Natural killer cell (primary cell): ENCODE measurements at regions not wholly inside any gene's neighbourhood (a gene's known extent, or its start where the extent isn't known, plus 50 kb on each side); places are given as distances from the start of the nearest gene placed in this dataset.
A peak's percentile ranks its signal among the peaks of the same experiment; 100 is the strongest.

Experiments
- ATAC-seq, 3 donors: fragments of 150-1000 bp in 2 of 3; fragments of 200-7000 bp in 1 of 3; cut with Tn5 transposase; 1 replicate in 1 of 3; 2 replicates in 2 of 3; pipeline ENCODE4 v1.10.0; 2021; ENCODE audit warnings: mild to moderate bottlenecking in 2 of 3, moderate library complexity in 2 of 3
- DNase-seq, 2 donors: peaks; one replicate each; pipeline versions ENCODE4 v3.0.0 to v3.0.0-alpha.2; 2013 to 2021; ENCODE audit warnings: mixed read lengths in 1 of 2
- H3K27ac ChIP-seq: one replicate; pipeline ENCODE4 v1.5.1; 2013; ENCODE audit warnings: mild to moderate bottlenecking, low read length
- H3K27me3 ChIP-seq: one replicate; pipeline ENCODE4 v1.6.1; 2013; ENCODE audit warnings: low read length; ENCODE audit not compliant: control insufficient read depth, insufficient read depth
- H3K36me3 ChIP-seq: one replicate; pipeline ENCODE4 v1.6.1; 2013; ENCODE audit warnings: low read length; ENCODE audit not compliant: control insufficient read depth, insufficient read depth
- H3K4me1 ChIP-seq: one replicate; pipeline ENCODE4 v1.6.1; 2013; ENCODE audit warnings: low read length; ENCODE audit not compliant: control insufficient read depth, insufficient read depth
- H3K4me3 ChIP-seq: one replicate; pipeline ENCODE4 v1.5.1; 2013; ENCODE audit warnings: low read length
- H3K9me3 ChIP-seq: one replicate; pipeline ENCODE4 v1.6.1; 2013; ENCODE audit warnings: low read length; ENCODE audit not compliant: control insufficient read depth, insufficient read depth
- H3K27ac Mint-ChIP-seq, 2 donors: one replicate each; pipeline ENCODE4 v1.8.0; 2022; ENCODE audit warnings: mild to moderate bottlenecking in 2 of 2, mixed read lengths in 2 of 2, moderate library complexity in 1 of 2
- H3K27me3 Mint-ChIP-seq, 2 donors: one replicate each; pipeline ENCODE4 v1.8.0; 2022; ENCODE audit warnings: low read depth in 2 of 2, mixed read lengths in 2 of 2
- H3K36me3 Mint-ChIP-seq: one replicate; pipeline ENCODE4 v1.8.0; 2022; ENCODE audit warnings: mixed read lengths
- H3K4me1 Mint-ChIP-seq, 2 donors: one replicate each; pipeline ENCODE4 v1.8.0; 2022; ENCODE audit warnings: mixed read lengths in 2 of 2
- H3K4me3 Mint-ChIP-seq: one replicate; pipeline ENCODE4 v1.8.0; 2022; ENCODE audit warnings: mild to moderate bottlenecking, moderate library complexity, mixed read lengths
- H3K9me3 Mint-ChIP-seq, 2 donors: one replicate each; pipeline ENCODE4 v1.8.0; 2022; ENCODE audit warnings: mixed read lengths in 2 of 2
- CTCF ChIP-seq: fragments of 200-600 bp; IDR thresholded peaks from one replicate; pipeline ENCODE4 v1.8.0; 2022; ENCODE audit warnings: antibody characterized with exemption
- WGBS: methylation state at CpG from one replicate; pipeline ENCODE4 v1.1.7; 2013; ENCODE audit warnings: missing lambda C conversion rate; ENCODE audit not compliant: insufficient coverage; 5-methylcytosine and 5-hydroxymethylcytosine counted together
- intact Hi-C: fragments of 100-400 bp; cut with micrococcal nuclease; formaldehyde crosslinking; loops from one replicate; pipeline ENCODE4 v1.14.2; 2022

DNA sequence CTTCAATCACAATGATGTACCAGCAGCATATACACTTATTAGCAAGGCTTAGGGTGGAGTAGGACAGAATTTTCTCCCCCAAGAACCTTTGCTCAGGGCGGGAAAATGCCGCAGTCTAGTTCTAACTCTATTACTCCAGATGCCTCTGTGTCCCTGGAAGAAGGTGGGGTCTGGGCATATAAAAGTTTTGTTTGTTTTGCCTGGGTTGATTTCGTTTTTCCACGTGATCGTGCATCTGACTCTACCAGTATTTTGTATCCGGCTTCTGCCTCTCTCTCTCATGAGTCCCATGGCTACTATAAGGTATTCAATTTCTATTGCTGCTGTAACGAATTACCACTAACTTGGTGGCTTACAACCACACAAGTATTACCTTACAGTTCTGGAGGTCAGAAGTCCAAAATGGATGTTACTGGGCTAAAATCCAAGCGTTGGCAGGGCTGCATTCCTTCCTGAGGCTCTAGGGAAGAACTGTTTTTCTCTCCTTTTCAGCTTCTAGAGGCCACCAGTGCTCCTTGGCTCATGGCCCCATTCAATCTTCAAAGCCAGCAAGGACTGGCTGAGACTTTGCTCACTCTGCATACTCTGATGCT is 181.2 kb upstream of the PRSS58 start:
- no peak for DNase-seq
- TF ChIP-seq CTCF, result no peak
- H3K9me3 ChIP-seq, result no peaks in the 10 kb centered on the region
- peaks cover 0 to 3% of the 10 kb centered on the region in 2 donors for H3K27me3 Mint-ChIP-seq
- no peaks in the 10 kb centered on the region for H3K36me3 Mint-ChIP-seq
- ATAC-seq, result no peak
- no peaks in the 10 kb centered on the region for H3K27me3 ChIP-seq
- peaks cover 13% of the 10 kb centered on the region for H3K4me1 ChIP-seq
- H3K27ac Mint-ChIP-seq, result no peak overlapping the region
- 77% methylated on average over 6 of the region's 8 CpGs for WGBS
- H3K4me3 ChIP-seq, result no peak overlapping the region
- no peaks in the 10 kb centered on the region for H3K36me3 ChIP-seq
- no peak overlapping the region for H3K4me3 Mint-ChIP-seq
- intact Hi-C loops, result no loop called here
- no peaks in the 10 kb centered on the region for H3K9me3 Mint-ChIP-seq
- H3K27ac ChIP-seq, result no peak overlapping the region
- H3K4me1 Mint-ChIP-seq, result peaks cover 9 to 33% of the 10 kb centered on the region in 2 donors

GRCh38 chr7:142438235-142438922 is 180.5 kb upstream of the PRSS58 start:
- Mint-ChIP-seq H3K4me1 (peaks cover 11 to 39% of the 10 kb centered on the region in 2 donors), H3K4me3 (no peak overlapping the region), H3K36me3 (no peaks in the 10 kb centered on the region), H3K9me3 (no peaks in the 10 kb centered on the region), H3K27ac (no peak overlapping the region), H3K27me3 (peaks cover 0 to 3% of the 10 kb centered on the region in 2 donors)
- DNase-seq (peak in 1 of 2 donors; percentile 67), ATAC-seq (peak in 2 of 3 donors; percentile 61 to 70)
- no peak overlapping the region for H3K4me3 ChIP-seq
- H3K9me3 ChIP-seq, result no peaks in the 10 kb centered on the region
- intact Hi-C loops, result no loop called here
- no peaks in the 10 kb centered on the region for H3K27me3 ChIP-seq
- H3K4me1 ChIP-seq, result peaks cover 13% of the 10 kb centered on the region
- peak; percentile 34 for TF ChIP-seq CTCF
- no peaks in the 10 kb centered on the region for H3K36me3 ChIP-seq
- H3K27ac ChIP-seq, result no peak overlapping the region
- WGBS, result 80% methylated on average over 12 of the region's 12 CpGs

DNA sequence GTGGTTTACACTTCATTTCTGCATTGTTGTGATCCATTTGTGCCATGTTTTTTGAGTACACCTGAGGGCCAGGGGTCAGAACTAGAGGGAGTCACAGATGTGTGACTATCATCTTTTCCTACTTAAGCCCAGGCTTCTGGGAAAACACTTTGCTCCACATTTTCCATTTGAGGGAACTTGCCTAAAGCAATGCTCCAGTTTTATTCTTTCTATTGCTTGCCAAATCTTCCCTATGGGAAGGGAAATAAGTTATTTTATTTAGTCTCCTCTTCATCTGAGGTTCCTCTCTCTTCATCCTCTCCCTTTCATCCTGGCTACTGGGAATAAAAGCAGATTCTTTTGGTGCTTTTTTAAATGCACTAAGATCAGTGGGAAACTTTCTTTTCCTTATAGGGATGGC is 179.9 kb upstream of the PRSS58 start:
- no peak for ATAC-seq
- no peak for DNase-seq
- peaks cover 11 to 41% of the 10 kb centered on the region in 2 donors for H3K4me1 Mint-ChIP-seq

More for the DNA sequence above, 179.9 kb upstream of the PRSS58 start:
- Mint-ChIP-seq H3K4me3 (no peak overlapping the region), H3K36me3 (no peaks in the 10 kb centered on the region), H3K9me3 (no peaks in the 10 kb centered on the region), H3K27me3 (peaks cover 0 to 3% of the 10 kb centered on the region in 2 donors), H3K27ac (no peak overlapping the region)
- no peak for TF ChIP-seq CTCF
- Histone ChIP-seq H3K27ac (no peak overlapping the region), H3K36me3 (no peaks in the 10 kb centered on the region), H3K4me1 (peaks cover 13% of the 10 kb centered on the region), H3K4me3 (no peak overlapping the region), H3K9me3 (no peaks in the 10 kb centered on the region), H3K27me3 (no peaks in the 10 kb centered on the region)
- intact Hi-C loops, result no loop called here
